GM12878 (cell line): ENCODE measurements at regions not wholly inside any gene's neighbourhood (a gene's known extent, or its start where the extent isn't known, plus 50 kb on each side); places are given as distances from the start of the nearest gene placed in this dataset.

Source experiments
- ATAC-seq: fragments of 200-7000 bp; cut with Tn5 transposase; 3 replicates; pipeline ENCODE4 v1.9.1; 2020; ENCODE audit warnings: mild to moderate bottlenecking, moderate library complexity
- BruUV-seq: library from RNA; stranded (reverse); fragments of 400-500 nt; replicated peaks from 2 replicates; lab custom pipeline; 2021; lab: Mats Ljungman, UMichigan
- CTCF ChIA-PET: fragments of 300-600 bp; sonication (Branson Sonifier 250); formaldehyde crosslinking; extraction: SDS; loops from one replicate; lab custom pipeline; 2021; ENCODE audit warnings: inconsistent platforms; lab: Yijun Ruan, JAX
- POLR2A ChIA-PET: fragments of 350-600 bp; formaldehyde crosslinking; extraction: SDS; loops from one replicate; lab custom pipeline; 2021; ENCODE audit warnings: inconsistent platforms; lab: Charles Lee
- RAD21 ChIA-PET: fragments of 300-600 bp; sonication (Branson Sonifier 250); formaldehyde crosslinking; loops from one replicate; lab custom pipeline; 2023; ENCODE audit warnings: antibody characterized with exemption; ENCODE audit not compliant: unreplicated experiment; lab: Charles Lee
- SMC1A ChIA-PET: fragments of 300-600 bp; sonication (Branson Sonifier 250); formaldehyde crosslinking; loops from one replicate; lab custom pipeline; 2023; ENCODE audit not compliant: unreplicated experiment, uncharacterized antibody; lab: Charles Lee
- DNase-seq: peaks from one replicate; pipeline ENCODE4 v3.0.0-alpha.2; 2011; ENCODE audit warnings: low read depth, low spot score
- FAIRE-seq: peaks from 3 replicates; lab custom pipeline; 2011; peaks lifted over from hg19 to GRCh38; lab: Jason Lieb, UNC
- H2AFZ ChIP-seq: 2 replicates; pipeline ENCODE4 v1.6.0; 2011; ENCODE audit warnings: low read depth, low read length, control low read depth; ENCODE audit not compliant: control insufficient read depth
- H3K27ac ChIP-seq: 2 replicates; pipeline ENCODE4 v1.5.1; 2011; ENCODE audit warnings: control low read depth; ENCODE audit not compliant: control insufficient read depth, insufficient read depth
- H3K27me3 ChIP-seq, 2 experiments: replicated peaks in 1 of 2; 2 replicates each; pipeline versions ENCODE4 v1.6.0 to v1.6.1; 2011; ENCODE audit warnings: low read length in 1 of 2; ENCODE audit not compliant: control insufficient read depth in 2 of 2, insufficient read depth in 2 of 2
- H3K36me3 ChIP-seq, 2 experiments: 2 replicates each; pipeline ENCODE4 v1.5.1; 2011; ENCODE audit warnings: low read length in 1 of 2; ENCODE audit not compliant: control insufficient read depth in 2 of 2, insufficient read depth in 2 of 2
- H3K4me1 ChIP-seq: 2 replicates; pipeline ENCODE4 v1.6.1; 2011; ENCODE audit warnings: mild to moderate bottlenecking, low read length, moderate library complexity, mixed read lengths; ENCODE audit not compliant: control insufficient read depth, insufficient read depth
- H3K4me2 ChIP-seq: 2 replicates; pipeline ENCODE4 v1.6.0; 2011; ENCODE audit warnings: control low read depth; ENCODE audit not compliant: control insufficient read depth, insufficient read depth
- H3K4me3 ChIP-seq: fragments of 200-600 bp; sonication (generic); 2 replicates; pipeline ENCODE4 v1.5.1; 2016
- H3K79me2 ChIP-seq: 2 replicates; pipeline ENCODE4 v1.6.0; 2011; ENCODE audit warnings: low read length; ENCODE audit not compliant: control insufficient read depth, insufficient read depth
- H3K9ac ChIP-seq: 2 replicates; pipeline ENCODE4 v1.8.0; 2011; ENCODE audit warnings: low read length, control low read depth, mixed read lengths; ENCODE audit not compliant: control insufficient read depth, insufficient read depth
- H3K9me3 ChIP-seq: replicated peaks from 3 replicates; pipeline ENCODE4 v1.5.1; 2011; ENCODE audit warnings: mild to moderate bottlenecking, low read length; ENCODE audit not compliant: control insufficient read depth, insufficient read depth
- H4K20me1 ChIP-seq: 2 replicates; pipeline ENCODE4 v1.6.0; 2011; ENCODE audit not compliant: control insufficient read depth, insufficient read depth
- BMI1 ChIP-seq: fragments of 450-650 bp; IDR thresholded peaks from 2 replicates; pipeline ENCODE4 v1.6.1; 2016; ENCODE audit warnings: mild to moderate bottlenecking, moderate library complexity, borderline replicate concordance
- CBFB ChIP-seq: IDR thresholded peaks from 2 replicates; pipeline ENCODE4 v1.6.1; 2016; ENCODE audit warnings: antibody characterized with exemption, low read depth
- CBX3 ChIP-seq: fragments of 200-600 bp; sonication (generic); IDR thresholded peaks from 2 replicates; pipeline ENCODE4 v1.6.1; 2016; ENCODE audit warnings: low read depth, borderline replicate concordance
- GATAD2B ChIP-seq: fragments of 450-650 bp; conservative IDR thresholded peaks from 2 replicates; pipeline ENCODE4 v1.6.1; 2017; ENCODE audit warnings: low read depth, mild to moderate bottlenecking, moderate library complexity
- KDM1A ChIP-seq: fragments of 200-600 bp; sonication (generic); IDR thresholded peaks from 2 replicates; pipeline ENCODE4 v1.6.1; 2016; ENCODE audit warnings: borderline replicate concordance
- PAX5 ChIP-seq: IDR thresholded peaks from 2 replicates; pipeline ENCODE4 v1.6.1; 2011; ENCODE audit warnings: low read depth, low read length, borderline replicate concordance
- RAD21 ChIP-seq: IDR thresholded peaks from 2 replicates; pipeline ENCODE4 v1.6.1; 2011; ENCODE audit warnings: mild to moderate bottlenecking, low read depth, low read length, moderate library complexity; ENCODE audit not compliant: insufficient read depth
- RCOR1 ChIP-seq: conservative IDR thresholded peaks from 2 replicates; pipeline ENCODE4 v1.6.1; 2012; ENCODE audit warnings: low read depth, low read length, improper control_type of control experiment
- SRF ChIP-seq, 2 experiments: IDR thresholded peaks; 2 replicates each; pipeline ENCODE4 v1.6.1; 2011; ENCODE audit warnings: low read depth in 2 of 2, low read length in 2 of 2, mild to moderate bottlenecking in 1 of 2, moderate library complexity in 1 of 2
- TCF12 ChIP-seq: IDR thresholded peaks from 2 replicates; pipeline ENCODE4 v1.6.1; 2011; ENCODE audit warnings: low read depth, mild to moderate bottlenecking, low read length
- TCF3 ChIP-seq: IDR thresholded peaks from 2 replicates; pipeline ENCODE4 v1.6.1; 2012; ENCODE audit warnings: low read depth, mild to moderate bottlenecking, low read length, borderline replicate concordance; ENCODE audit not compliant: insufficient read depth
- YBX1 ChIP-seq: fragments of 450-650 bp; IDR thresholded peaks from 2 replicates; pipeline ENCODE4 v1.6.1; 2016; ENCODE audit warnings: antibody characterized with exemption
- ZNF384 ChIP-seq: IDR thresholded peaks from 2 replicates; pipeline ENCODE4 v1.6.1; 2012; ENCODE audit warnings: low read depth, mild to moderate bottlenecking, low read length, improper control_type of control experiment, borderline replicate concordance
- ZSCAN29 ChIP-seq: fragments of 450-650 bp; IDR thresholded peaks from 2 replicates; pipeline ENCODE4 v1.6.1; 2017; ENCODE audit warnings: mild to moderate bottlenecking, moderate library complexity
- WGBS: methylation state at CpG from one replicate; pipeline ENCODE4 v1.1.6; 2016; ENCODE audit warnings: low lambda C conversion rate; ENCODE audit not compliant: insufficient replicate concordance, insufficient coverage; ENCODE audit errors: missing lambda C conversion rate; 5-methylcytosine and 5-hydroxymethylcytosine counted together
- in situ Hi-C: fragments of 300-500 bp; cut with MboI; formaldehyde crosslinking; loops from 9 replicates; pipeline ENCODE4 v1.14.3; 2018; ENCODE audit warnings: mixed read lengths
- intact Hi-C: fragments of 100-400 bp; cut with micrococcal nuclease; formaldehyde crosslinking; loops from one replicate; pipeline ENCODE4 v1.14.2; 2022; ENCODE audit not compliant: unreplicated experiment
- TF ChIP-seq, protein P1 (sequence below): IDR thresholded peaks from 2 replicates; pipeline ENCODE4 v1.6.1; 2011; ENCODE audit warnings: low read depth, low read length, improper control_type of control experiment, borderline replicate concordance
- TF ChIP-seq, protein P2 (sequence below): fragments of 450-650 bp; IDR thresholded peaks from 2 replicates; pipeline ENCODE4 v1.6.1; 2018; ENCODE audit warnings: mild to moderate bottlenecking, low read depth, moderate library complexity; ENCODE audit not compliant: partially characterized antibody

DNA sequence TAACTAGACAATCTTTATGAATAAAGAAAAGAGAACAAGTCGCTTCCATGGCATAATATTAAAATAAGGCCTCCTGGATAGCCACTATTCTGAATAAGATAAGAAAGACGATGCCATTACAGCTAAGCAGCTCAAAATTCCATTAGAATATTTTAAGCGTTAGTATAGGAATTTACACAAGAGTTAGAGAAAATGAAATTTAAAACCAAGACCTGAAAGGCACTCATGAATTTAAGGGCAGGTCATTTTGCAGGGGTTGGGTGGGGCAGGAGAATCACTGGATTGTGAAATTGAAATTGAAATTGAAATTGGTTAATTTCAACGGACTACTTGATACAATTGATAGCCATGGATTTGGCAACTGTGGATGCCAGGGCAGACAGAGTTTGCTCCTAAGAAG is 91.8 kb upstream of the GOLGA8J start:
- Histone ChIP-seq H4K20me1 (no peaks in the 10 kb centered on the region), H3K27me3 (no peaks in the 10 kb centered on the region), H3K4me3 (no peak overlapping the region), H3K4me1 (no peaks in the 10 kb centered on the region), H3K27ac (no peak overlapping the region), H3K4me2 (no peak overlapping the region), H2AFZ (no peak overlapping the region)
- SMC1A ChIA-PET: no interaction called here
- intact Hi-C loops (no loop called here), in situ Hi-C loops (no loop called here)
- POLR2A ChIA-PET: no interaction called here
- BruUV-seq: no TSS peak
- ATAC-seq: no peak
- RAD21 ChIA-PET: no interaction called here
- CTCF ChIA-PET: no interaction called here
- TF ChIP-seq, protein P1, sequence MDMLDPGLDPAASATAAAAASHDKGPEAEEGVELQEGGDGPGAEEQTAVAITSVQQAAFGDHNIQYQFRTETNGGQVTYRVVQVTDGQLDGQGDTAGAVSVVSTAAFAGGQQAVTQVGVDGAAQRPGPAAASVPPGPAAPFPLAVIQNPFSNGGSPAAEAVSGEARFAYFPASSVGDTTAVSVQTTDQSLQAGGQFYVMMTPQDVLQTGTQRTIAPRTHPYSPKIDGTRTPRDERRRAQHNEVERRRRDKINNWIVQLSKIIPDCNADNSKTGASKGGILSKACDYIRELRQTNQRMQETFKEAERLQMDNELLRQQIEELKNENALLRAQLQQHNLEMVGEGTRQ: no peak
- no peak for TF ChIP-seq RAD21
- TF ChIP-seq TCF12: no peak
- TF ChIP-seq GATAD2B: no peak
- TF ChIP-seq CBX3: no peak
- no peak for TF ChIP-seq ZSCAN29
- TF ChIP-seq PAX5: no peak
- no peak for TF ChIP-seq BMI1
- TF ChIP-seq, protein P2, sequence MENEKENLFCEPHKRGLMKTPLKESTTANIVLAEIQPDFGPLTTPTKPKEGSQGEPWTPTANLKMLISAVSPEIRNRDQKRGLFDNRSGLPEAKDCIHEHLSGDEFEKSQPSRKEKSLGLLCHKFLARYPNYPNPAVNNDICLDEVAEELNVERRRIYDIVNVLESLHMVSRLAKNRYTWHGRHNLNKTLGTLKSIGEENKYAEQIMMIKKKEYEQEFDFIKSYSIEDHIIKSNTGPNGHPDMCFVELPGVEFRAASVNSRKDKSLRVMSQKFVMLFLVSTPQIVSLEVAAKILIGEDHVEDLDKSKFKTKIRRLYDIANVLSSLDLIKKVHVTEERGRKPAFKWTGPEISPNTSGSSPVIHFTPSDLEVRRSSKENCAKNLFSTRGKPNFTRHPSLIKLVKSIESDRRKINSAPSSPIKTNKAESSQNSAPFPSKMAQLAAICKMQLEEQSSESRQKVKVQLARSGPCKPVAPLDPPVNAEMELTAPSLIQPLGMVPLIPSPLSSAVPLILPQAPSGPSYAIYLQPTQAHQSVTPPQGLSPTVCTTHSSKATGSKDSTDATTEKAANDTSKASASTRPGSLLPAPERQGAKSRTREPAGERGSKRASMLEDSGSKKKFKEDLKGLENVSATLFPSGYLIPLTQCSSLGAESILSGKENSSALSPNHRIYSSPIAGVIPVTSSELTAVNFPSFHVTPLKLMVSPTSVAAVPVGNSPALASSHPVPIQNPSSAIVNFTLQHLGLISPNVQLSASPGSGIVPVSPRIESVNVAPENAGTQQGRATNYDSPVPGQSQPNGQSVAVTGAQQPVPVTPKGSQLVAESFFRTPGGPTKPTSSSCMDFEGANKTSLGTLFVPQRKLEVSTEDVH: no peak
- TF ChIP-seq TCF3: no peak
- no peak for TF ChIP-seq KDM1A
- TF ChIP-seq YBX1: no peak
- TF ChIP-seq SRF (IDR thresholded peaks at IDR 0.05; ENCODE audit: low read depth in 2 of 2, low read length in 2 of 2): no peak
- TF ChIP-seq ZNF384: no peak
- TF ChIP-seq CBFB: no peak
- TF ChIP-seq RCOR1: no peak
- TF ChIP-seq, all 136 proteins: peak for 0
- Histone ChIP-seq H3K9ac (no peak overlapping the region), H3K9me3 (no peaks in the 10 kb centered on the region), H3K79me2 (no peaks in the 10 kb centered on the region), H3K36me3 (no peaks in the 10 kb centered on the region)
- FAIRE-seq (no peak), DNase-seq (no peak)
- WGBS: 30% methylated on average over 4 of the region's 4 CpGs
